K562 (cell line): ENCODE measurements at regions not wholly inside any gene's neighbourhood (a gene's known extent, or its start where the extent isn't known, plus 50 kb on each side); places are given as distances from the start of the nearest gene placed in this dataset.

Experiments used
- CTCF ChIP-seq, 3 experiments: IDR thresholded peaks in 2 of 3; conservative IDR thresholded peaks in 1 of 3; 2 replicates each; pipeline ENCODE4 v1.5.1; 2011 to 2012; ENCODE audit warnings: low read length in 3 of 3, mild to moderate bottlenecking in 3 of 3, control low read depth in 2 of 3, improper control_type of control experiment in 1 of 3, inconsistent platforms in 1 of 3, low read depth in 1 of 3, mixed read lengths in 1 of 3, moderate library complexity in 1 of 3; ENCODE audit not compliant: insufficient read depth in 2 of 3
- EGR1 ChIP-seq: fragments of 450-650 bp; conservative IDR thresholded peaks from 2 replicates; pipeline ENCODE4 v1.6.1; 2017; ENCODE audit warnings: mild to moderate bottlenecking
- FOXP4 ChIP-seq: sonication (generic); formaldehyde crosslinking; IDR thresholded peaks from 2 replicates; pipeline ENCODE4 v1.8.0; 2022; ENCODE audit warnings: mild to moderate bottlenecking, missing genetic modification reagents, borderline replicate concordance
- JUN ChIP-seq, 2 experiments: sonication (generic) in 1 of 2; formaldehyde crosslinking in 1 of 2; IDR thresholded peaks; 2 replicates each; pipeline versions ENCODE4 v1.6.1 to v1.8.0; 2012 to 2022; ENCODE audit warnings: borderline replicate concordance in 2 of 2, mild to moderate bottlenecking in 2 of 2, improper control_type of control experiment in 1 of 2, low read depth in 1 of 2, low read length in 1 of 2, missing genetic modification reagents in 1 of 2
- MAZ ChIP-seq, 2 experiments: fragments of 450-650 bp in 1 of 2; sonication (generic) in 1 of 2; formaldehyde crosslinking; IDR thresholded peaks in 1 of 2; conservative IDR thresholded peaks in 1 of 2; 2 replicates each; pipeline versions ENCODE4 v1.4.0 to v1.5.0; 2020; ENCODE audit warnings: mild to moderate bottlenecking in 1 of 2, missing genetic modification reagents in 1 of 2
- RBM15 ChIP-seq: fragments of 200-400 bp; formaldehyde crosslinking; IDR thresholded peaks from 2 replicates; pipeline ENCODE4 v1.6.1; 2018; ENCODE audit warnings: mild to moderate bottlenecking, low read length, moderate library complexity; ENCODE audit not compliant: insufficient read depth
- RFX5 ChIP-seq: IDR thresholded peaks from 2 replicates; pipeline ENCODE4 v1.6.1; 2011; ENCODE audit warnings: low read depth, mild to moderate bottlenecking, improper control_type of control experiment, low read length
- RUNX1 ChIP-seq: sonication (generic); IDR thresholded peaks from 2 replicates; pipeline ENCODE4 v1.6.1; 2016; ENCODE audit warnings: antibody characterized with exemption, low read depth
- ZNF124 ChIP-seq: sonication (generic); formaldehyde crosslinking; IDR thresholded peaks from 2 replicates; pipeline ENCODE4 v1.8.1; 2022; ENCODE audit warnings: missing genetic modification reagents
- ZNF263 ChIP-seq: sonication (generic); formaldehyde crosslinking; IDR thresholded peaks from 2 replicates; pipeline ENCODE4 v1.8.0; 2022; ENCODE audit warnings: mild to moderate bottlenecking, missing genetic modification reagents, borderline replicate concordance
- TF ChIP-seq, protein P1 (sequence below): sonication (generic); formaldehyde crosslinking; IDR thresholded peaks from 2 replicates; pipeline ENCODE4 v1.8.0; 2023; ENCODE audit warnings: mild to moderate bottlenecking, missing genetic modification reagents

DNA sequence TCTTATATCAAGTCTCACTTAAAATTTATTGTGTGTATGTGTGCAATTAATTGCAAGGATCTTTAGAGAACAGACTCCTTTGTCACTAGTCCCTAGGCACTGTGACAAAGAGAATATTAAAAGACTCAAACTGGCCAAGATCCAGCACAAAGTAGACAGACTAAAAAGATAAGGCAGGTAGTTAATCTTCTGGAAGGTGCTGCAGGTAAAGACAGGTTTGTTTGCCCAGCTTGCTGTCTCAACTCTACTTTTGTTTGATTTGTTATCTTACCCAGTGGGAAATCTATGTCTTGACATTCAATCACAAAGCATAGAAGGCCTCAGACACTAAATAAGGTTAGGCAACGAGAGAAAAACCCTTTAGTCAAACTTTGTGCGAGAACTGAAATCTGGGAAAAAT, 807.9 kb upstream of the LRRN3 start:
- TF ChIP-seq EGR1 (no peak), CTCF (IDR thresholded peaks at IDR 0.05 in 2 of 3, conservative IDR thresholded peaks at IDR 0.05 in 1 of 3; ENCODE audit: insufficient read depth in 2 of 3, low read depth in 1 of 3, low read length in 3 of 3) (no peak), RBM15 (no peak), RFX5 (no peak), ZNF124 (CRISPR knock-in tag) (no peak), RUNX1 (no peak), FOXP4 (CRISPR knock-in tag) (no peak), ZNF263 (no peak), MAZ (CRISPR knock-in tag; conservative IDR thresholded peaks at IDR 0.05 in 1 of 2, IDR thresholded peaks at IDR 0.05 in 1 of 2) (no peak), JUN (IDR thresholded peaks at IDR 0.05; ENCODE audit: borderline replicate concordance, low read depth, low read length) (no peak), JUN (CRISPR knock-in tag; IDR thresholded peaks at IDR 0.05; ENCODE audit: borderline replicate concordance) (no peak)
- TF ChIP-seq, protein P1, sequence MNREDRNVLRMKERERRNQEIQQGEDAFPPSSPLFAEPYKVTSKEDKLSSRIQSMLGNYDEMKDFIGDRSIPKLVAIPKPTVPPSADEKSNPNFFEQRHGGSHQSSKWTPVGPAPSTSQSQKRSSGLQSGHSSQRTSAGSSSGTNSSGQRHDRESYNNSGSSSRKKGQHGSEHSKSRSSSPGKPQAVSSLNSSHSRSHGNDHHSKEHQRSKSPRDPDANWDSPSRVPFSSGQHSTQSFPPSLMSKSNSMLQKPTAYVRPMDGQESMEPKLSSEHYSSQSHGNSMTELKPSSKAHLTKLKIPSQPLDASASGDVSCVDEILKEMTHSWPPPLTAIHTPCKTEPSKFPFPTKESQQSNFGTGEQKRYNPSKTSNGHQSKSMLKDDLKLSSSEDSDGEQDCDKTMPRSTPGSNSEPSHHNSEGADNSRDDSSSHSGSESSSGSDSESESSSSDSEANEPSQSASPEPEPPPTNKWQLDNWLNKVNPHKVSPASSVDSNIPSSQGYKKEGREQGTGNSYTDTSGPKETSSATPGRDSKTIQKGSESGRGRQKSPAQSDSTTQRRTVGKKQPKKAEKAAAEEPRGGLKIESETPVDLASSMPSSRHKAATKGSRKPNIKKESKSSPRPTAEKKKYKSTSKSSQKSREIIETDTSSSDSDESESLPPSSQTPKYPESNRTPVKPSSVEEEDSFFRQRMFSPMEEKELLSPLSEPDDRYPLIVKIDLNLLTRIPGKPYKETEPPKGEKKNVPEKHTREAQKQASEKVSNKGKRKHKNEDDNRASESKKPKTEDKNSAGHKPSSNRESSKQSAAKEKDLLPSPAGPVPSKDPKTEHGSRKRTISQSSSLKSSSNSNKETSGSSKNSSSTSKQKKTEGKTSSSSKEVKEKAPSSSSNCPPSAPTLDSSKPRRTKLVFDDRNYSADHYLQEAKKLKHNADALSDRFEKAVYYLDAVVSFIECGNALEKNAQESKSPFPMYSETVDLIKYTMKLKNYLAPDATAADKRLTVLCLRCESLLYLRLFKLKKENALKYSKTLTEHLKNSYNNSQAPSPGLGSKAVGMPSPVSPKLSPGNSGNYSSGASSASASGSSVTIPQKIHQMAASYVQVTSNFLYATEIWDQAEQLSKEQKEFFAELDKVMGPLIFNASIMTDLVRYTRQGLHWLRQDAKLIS, result no peak
